ENCODE measurements at regions not wholly inside any gene's neighbourhood (a gene's known extent, or its start where the extent isn't known, plus 50 kb on each side); places are given as distances from the start of the nearest gene placed in this dataset.

- no peak overlapping the region for H2AFZ ChIP-seq (ENCODE audit: low read depth, low read length)
- no peaks in the 10 kb centered on the region for H3K36me3 ChIP-seq (ENCODE audit: insufficient read depth, low read length)
- no peak overlapping the region for H3K4me2 ChIP-seq (ENCODE audit: insufficient read depth, low read length)
- ATAC-seq (ENCODE audit: insufficient read depth, low read depth), result no peak
- no peak for DNase-seq
- H3K27ac ChIP-seq (ENCODE audit: low read length), result no peak overlapping the region
- H3K4me1 ChIP-seq (ENCODE audit: insufficient read depth, low read length), result no peaks in the 10 kb centered on the region
- H3K79me2 ChIP-seq (ENCODE audit: insufficient read depth, low read length), result no peaks in the 10 kb centered on the region
- TF ChIP-seq CTCF (IDR thresholded peaks at IDR 0.05; ENCODE audit: borderline replicate concordance, extremely low read depth, low read length, poor library complexity, severe bottlenecking), result no peak
- no peak for TF ChIP-seq EZH2 (IDR thresholded peaks at IDR 0.05; ENCODE audit: borderline replicate concordance, low read depth, low read length, severe bottlenecking)
- H3K27me3 ChIP-seq (ENCODE audit: insufficient read depth, low read length, poor library complexity), result no peaks in the 10 kb centered on the region
- H4K20me1 ChIP-seq (ENCODE audit: insufficient read depth, low read length), result no peaks in the 10 kb centered on the region
- no peak overlapping the region for H3K4me3 ChIP-seq (ENCODE audit: low read depth in 1 of 2, low read length in 2 of 2)
- no peak overlapping the region for H3K9ac ChIP-seq (ENCODE audit: low read depth, low read length)
- no peaks in the 10 kb centered on the region for H3K9me3 ChIP-seq (ENCODE audit: insufficient read depth, low read length, severe bottlenecking)
Observed at GRCh38 chr13:38477676-38478075, 128.0 kb downstream of the UFM1 start.

GRCh38 chr13:38483623-38484022 is 134.0 kb downstream of the UFM1 start:
- no peak overlapping the region for H2AFZ ChIP-seq (ENCODE audit: low read depth, low read length)
- no peak for DNase-seq
- no peak for ATAC-seq (ENCODE audit: insufficient read depth, low read depth)

GRCh38 chr13:38490657-38491056 is 141.0 kb downstream of the UFM1 start:
- Histone ChIP-seq H3K36me3 (ENCODE audit: insufficient read depth, low read length) (no peaks in the 10 kb centered on the region), H3K4me3 (ENCODE audit: low read depth in 1 of 2, low read length in 2 of 2) (no peak overlapping the region), H2AFZ (ENCODE audit: low read depth, low read length) (no peak overlapping the region), H3K79me2 (ENCODE audit: insufficient read depth, low read length) (no peaks in the 10 kb centered on the region), H3K4me1 (ENCODE audit: insufficient read depth, low read length) (no peaks in the 10 kb centered on the region), H3K9ac (ENCODE audit: low read depth, low read length) (no peak overlapping the region), H3K4me2 (ENCODE audit: insufficient read depth, low read length) (no peak overlapping the region), H3K9me3 (ENCODE audit: insufficient read depth, low read length, severe bottlenecking) (no peaks in the 10 kb centered on the region), H3K27ac (ENCODE audit: low read length) (no peak overlapping the region), H4K20me1 (ENCODE audit: insufficient read depth, low read length) (no peaks in the 10 kb centered on the region), H3K27me3 (ENCODE audit: insufficient read depth, low read length, poor library complexity) (no peaks in the 10 kb centered on the region)
- ATAC-seq (ENCODE audit: insufficient read depth, low read depth) (no peak), DNase-seq (no peak)
- TF ChIP-seq CTCF (IDR thresholded peaks at IDR 0.05; ENCODE audit: borderline replicate concordance, extremely low read depth, low read length, poor library complexity, severe bottlenecking) (no peak), EZH2 (IDR thresholded peaks at IDR 0.05; ENCODE audit: borderline replicate concordance, low read depth, low read length, severe bottlenecking) (no peak)

More at GRCh38 chr13:38483623-38484022, 134.0 kb downstream of the UFM1 start:
- Histone ChIP-seq H3K36me3 (ENCODE audit: insufficient read depth, low read length) (no peaks in the 10 kb centered on the region), H3K27ac (ENCODE audit: low read length) (no peak overlapping the region), H3K27me3 (ENCODE audit: insufficient read depth, low read length, poor library complexity) (no peaks in the 10 kb centered on the region), H3K4me1 (ENCODE audit: insufficient read depth, low read length) (no peaks in the 10 kb centered on the region), H3K4me2 (ENCODE audit: insufficient read depth, low read length) (no peak overlapping the region), H4K20me1 (ENCODE audit: insufficient read depth, low read length) (no peaks in the 10 kb centered on the region), H3K79me2 (ENCODE audit: insufficient read depth, low read length) (no peaks in the 10 kb centered on the region), H3K4me3 (ENCODE audit: low read depth in 1 of 2, low read length in 2 of 2) (no peak overlapping the region), H3K9me3 (ENCODE audit: insufficient read depth, low read length, severe bottlenecking) (no peaks in the 10 kb centered on the region), H3K9ac (ENCODE audit: low read depth, low read length) (no peak overlapping the region)
- TF ChIP-seq CTCF (IDR thresholded peaks at IDR 0.05; ENCODE audit: borderline replicate concordance, extremely low read depth, low read length, poor library complexity, severe bottlenecking) (no peak), EZH2 (IDR thresholded peaks at IDR 0.05; ENCODE audit: borderline replicate concordance, low read depth, low read length, severe bottlenecking) (no peak)

- Histone ChIP-seq H3K4me1 (ENCODE audit: insufficient read depth, low read length) (no peaks in the 10 kb centered on the region), H3K27ac (ENCODE audit: low read length) (no peak overlapping the region), H3K79me2 (ENCODE audit: insufficient read depth, low read length) (no peaks in the 10 kb centered on the region), H3K36me3 (ENCODE audit: insufficient read depth, low read length) (no peaks in the 10 kb centered on the region), H3K9me3 (ENCODE audit: insufficient read depth, low read length, severe bottlenecking) (no peaks in the 10 kb centered on the region), H4K20me1 (ENCODE audit: insufficient read depth, low read length) (no peaks in the 10 kb centered on the region), H3K4me2 (ENCODE audit: insufficient read depth, low read length) (no peak overlapping the region), H2AFZ (ENCODE audit: low read depth, low read length) (no peak overlapping the region), H3K4me3 (ENCODE audit: low read depth in 1 of 2, low read length in 2 of 2) (no peak overlapping the region), H3K27me3 (ENCODE audit: insufficient read depth, low read length, poor library complexity) (no peaks in the 10 kb centered on the region), H3K9ac (ENCODE audit: low read depth, low read length) (no peak overlapping the region)
- TF ChIP-seq EZH2 (IDR thresholded peaks at IDR 0.05; ENCODE audit: borderline replicate concordance, low read depth, low read length, severe bottlenecking), result no peak
- no peak for TF ChIP-seq CTCF (IDR thresholded peaks at IDR 0.05; ENCODE audit: borderline replicate concordance, extremely low read depth, low read length, poor library complexity, severe bottlenecking)
- ATAC-seq (ENCODE audit: insufficient read depth, low read depth) (no peak), DNase-seq (no peak)
Observed at GRCh38 chr13:38494445-38494844, 144.8 kb downstream of the UFM1 start.
